DND-41 (cell line): ENCODE measurements at regions not wholly inside any gene's neighbourhood (a gene's known extent, or its start where the extent isn't known, plus 50 kb on each side); places are given as distances from the start of the nearest gene placed in this dataset.

ENCODE experiments used
- ATAC-seq: fragments of 200-7000 bp; cut with Tn5 transposase; 3 replicates; pipeline ENCODE4 v1.9.1; 2021; ENCODE audit warnings: low read depth; ENCODE audit not compliant: insufficient read depth
- DNase-seq: peaks from one replicate; pipeline ENCODE4 v3.0.0-alpha.2; 2020
- H2AFZ ChIP-seq: 2 replicates; pipeline ENCODE4 v1.6.0; 2012; ENCODE audit warnings: low read depth, low read length
- H3K27ac ChIP-seq: 2 replicates; pipeline ENCODE4 v1.5.1; 2012; ENCODE audit warnings: low read length, inconsistent platforms
- H3K27me3 ChIP-seq: fragments of 200-600 bp; sonication (generic); 2 replicates; pipeline ENCODE4 v1.6.0; 2012; ENCODE audit warnings: low read length, mild to moderate bottlenecking, inconsistent platforms; ENCODE audit not compliant: insufficient read depth, poor library complexity
- H3K36me3 ChIP-seq: 2 replicates; pipeline ENCODE4 v1.5.1; 2012; ENCODE audit warnings: low read length, inconsistent platforms; ENCODE audit not compliant: insufficient read depth
- H3K4me1 ChIP-seq: 2 replicates; pipeline ENCODE4 v1.5.1; 2012; ENCODE audit warnings: mild to moderate bottlenecking, low read length; ENCODE audit not compliant: insufficient read depth
- H3K4me2 ChIP-seq: 2 replicates; pipeline ENCODE4 v1.6.0; 2012; ENCODE audit warnings: mild to moderate bottlenecking, moderate library complexity, low read length, inconsistent platforms; ENCODE audit not compliant: insufficient read depth
- H3K4me3 ChIP-seq, 2 experiments: fragments of 200-600 bp in 1 of 2; shearing (Covaris generic) in 1 of 2; 2 replicates each; pipeline ENCODE4 v1.5.1; 2012 to 2016; ENCODE audit warnings: inconsistent platforms in 2 of 2, low read length in 2 of 2, mild to moderate bottlenecking in 2 of 2, low read depth in 1 of 2, moderate library complexity in 1 of 2
- H3K79me2 ChIP-seq: 2 replicates; pipeline ENCODE4 v1.6.0; 2012; ENCODE audit warnings: low read length, inconsistent platforms; ENCODE audit not compliant: insufficient read depth
- H3K9ac ChIP-seq: 2 replicates; pipeline ENCODE4 v1.6.0; 2012; ENCODE audit warnings: low read depth, mild to moderate bottlenecking, inconsistent platforms, low read length, moderate library complexity
- H3K9me3 ChIP-seq: 2 replicates; pipeline ENCODE4 v1.5.1; 2012; ENCODE audit warnings: low read length, moderate library complexity, mild to moderate bottlenecking, inconsistent platforms; ENCODE audit not compliant: insufficient read depth, severe bottlenecking
- H4K20me1 ChIP-seq: 2 replicates; pipeline ENCODE4 v1.6.0; 2012; ENCODE audit warnings: low read length; ENCODE audit not compliant: insufficient read depth
- CTCF ChIP-seq: IDR thresholded peaks from 2 replicates; pipeline ENCODE4 v1.5.1; 2012; ENCODE audit warnings: borderline replicate concordance, low read length, moderate library complexity, mild to moderate bottlenecking; ENCODE audit not compliant: poor library complexity, severe bottlenecking; ENCODE audit errors: extremely low read depth
- EZH2 ChIP-seq: IDR thresholded peaks from 3 replicates; pipeline ENCODE4 v1.6.1; 2012; ENCODE audit warnings: borderline replicate concordance, low read depth, mild to moderate bottlenecking, moderate library complexity, low read length, inconsistent platforms; ENCODE audit not compliant: severe bottlenecking

DNA sequence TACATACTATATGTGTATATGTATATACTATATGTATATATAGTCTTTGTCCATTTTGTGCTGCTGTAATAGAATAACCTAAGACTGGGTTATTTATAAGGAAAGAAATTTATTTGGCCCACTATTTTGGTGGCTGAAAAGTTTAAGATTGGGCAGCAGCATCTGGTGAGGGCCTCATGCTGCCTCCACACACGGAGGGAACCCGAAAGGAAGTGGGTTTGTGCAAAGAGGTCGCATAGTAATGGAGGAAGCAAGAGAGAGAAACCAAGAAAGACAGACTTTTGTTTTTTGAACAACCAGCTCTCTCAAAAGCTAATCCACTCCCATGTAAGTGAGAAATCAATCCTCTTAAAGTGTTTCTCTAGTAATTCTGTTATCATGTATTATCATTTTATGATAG is 1147.3 kb downstream of the NCAM2 start:
- ATAC-seq: peak; percentile 99
- TF ChIP-seq CTCF (no peak), EZH2 (no peak)
- DNase-seq: peak; percentile 72
- H3K9ac ChIP-seq: peak overlapping the region; percentile 43; the same call in 1 of the 2 replicates
- H3K4me3 ChIP-seq: peak overlapping the region in 1 of 2 experiments; percentile 33; a peak in 1 of 4 replicates
- H3K4me1 ChIP-seq: peaks cover 17% of the 10 kb centered on the region
- H3K36me3 ChIP-seq: peaks cover 17% of the 10 kb centered on the region
- H3K27ac ChIP-seq: peak overlapping the region; percentile 80
- peaks cover 27% of the 10 kb centered on the region for H3K9me3 ChIP-seq
- peak overlapping the region; percentile 37; the same call in 1 of the 2 replicates for H3K4me2 ChIP-seq
- no peaks in the 10 kb centered on the region for H3K27me3 ChIP-seq
- H4K20me1 ChIP-seq: no peaks in the 10 kb centered on the region
- peak overlapping the region; percentile 62 for H2AFZ ChIP-seq
- no peaks in the 10 kb centered on the region for H3K79me2 ChIP-seq

DNA sequence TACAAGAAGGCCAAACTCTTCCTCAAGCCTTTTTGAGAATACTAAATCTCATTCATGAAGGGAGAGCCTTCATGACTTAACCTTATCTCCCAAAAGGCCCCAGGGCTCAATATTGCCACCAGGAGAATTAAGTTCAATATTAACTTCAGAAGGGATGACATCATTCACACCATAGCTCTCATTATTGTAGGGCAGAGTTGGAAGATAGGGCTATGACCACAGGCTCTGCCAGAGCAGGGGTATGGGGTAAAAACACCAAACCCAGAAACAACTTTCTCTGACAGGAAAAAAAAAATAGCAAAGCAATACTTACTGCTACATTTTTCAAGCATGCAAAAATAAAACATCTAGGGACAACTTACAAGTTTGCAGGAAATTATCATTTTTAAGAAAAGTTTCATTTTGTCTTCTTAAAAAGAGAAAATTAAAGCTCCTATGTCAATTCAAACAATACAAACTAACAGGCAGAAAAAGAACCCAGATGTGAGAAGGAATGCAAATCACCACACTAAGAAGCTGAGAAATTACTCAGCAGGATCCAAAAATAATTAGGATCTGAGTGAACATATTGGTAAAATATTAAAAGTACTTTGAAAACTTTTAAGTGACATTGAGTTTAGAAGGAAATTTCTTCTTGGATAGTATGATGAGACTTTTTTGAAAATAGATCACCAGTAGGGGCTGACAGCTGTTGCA is 1156.5 kb downstream of the NCAM2 start:
- no peak overlapping the region for H3K27ac ChIP-seq
- no peak for TF ChIP-seq EZH2
- no peak for TF ChIP-seq CTCF
- H3K9ac ChIP-seq: no peak overlapping the region
- DNase-seq (no peak), ATAC-seq (peak; percentile 76)
- no peaks in the 10 kb centered on the region for H3K9me3 ChIP-seq
- no peaks in the 10 kb centered on the region for H3K36me3 ChIP-seq
- no peak overlapping the region for H2AFZ ChIP-seq
- H3K4me3 ChIP-seq: no peak overlapping the region
- H3K27me3 ChIP-seq: no peaks in the 10 kb centered on the region
- H3K79me2 ChIP-seq: no peaks in the 10 kb centered on the region
- H3K4me2 ChIP-seq: no peak overlapping the region
- no peaks in the 10 kb centered on the region for H4K20me1 ChIP-seq
- no peaks in the 10 kb centered on the region for H3K4me1 ChIP-seq

- Histone ChIP-seq H3K4me1 (no peaks in the 10 kb centered on the region), H3K4me3 (no peak overlapping the region), H3K79me2 (no peaks in the 10 kb centered on the region), H2AFZ (no peak overlapping the region), H3K9me3 (peaks cover 7% of the 10 kb centered on the region), H4K20me1 (no peaks in the 10 kb centered on the region), H3K9ac (no peak overlapping the region), H3K27ac (no peak overlapping the region), H3K4me2 (no peak overlapping the region), H3K27me3 (no peaks in the 10 kb centered on the region), H3K36me3 (no peaks in the 10 kb centered on the region)
- ATAC-seq (no peak), DNase-seq (no peak)
- TF ChIP-seq CTCF (no peak), EZH2 (no peak)
Measured at GRCh38 chr21:22164912-22165311, 1166.7 kb downstream of the NCAM2 start.
